Gastroesophageal sphincter (tissue), 3 donors: ENCODE measurements at regions not wholly inside any gene's neighbourhood (a gene's known extent, or its start where the extent isn't known, plus 50 kb on each side); places are given as distances from the start of the nearest gene placed in this dataset.

Experiments
- CTCF ChIP-seq, 4 experiments: fragments of 200-600 bp in 2 of 4; fragments of 450-650 bp in 2 of 4; sonication (generic) in 1 of 4; IDR thresholded peaks; one replicate each; pipeline ENCODE4 v1.5.1; 2017 to 2019; ENCODE audit warnings: antibody characterized with exemption in 4 of 4, mild to moderate bottlenecking in 2 of 4, moderate library complexity in 2 of 4
- POLR2A ChIP-seq, 2 donors: fragments of 450-650 bp; IDR thresholded peaks; one replicate each; pipeline ENCODE4 v1.6.1; 2017; ENCODE audit warnings: antibody characterized with exemption in 2 of 2, mild to moderate bottlenecking in 2 of 2, moderate library complexity in 1 of 2
- POLR2AphosphoS5 ChIP-seq: sonication (generic); formaldehyde crosslinking; IDR thresholded peaks from one replicate; pipeline ENCODE4 v1.6.1; 2017; ENCODE audit warnings: antibody characterized with exemption

DNA sequence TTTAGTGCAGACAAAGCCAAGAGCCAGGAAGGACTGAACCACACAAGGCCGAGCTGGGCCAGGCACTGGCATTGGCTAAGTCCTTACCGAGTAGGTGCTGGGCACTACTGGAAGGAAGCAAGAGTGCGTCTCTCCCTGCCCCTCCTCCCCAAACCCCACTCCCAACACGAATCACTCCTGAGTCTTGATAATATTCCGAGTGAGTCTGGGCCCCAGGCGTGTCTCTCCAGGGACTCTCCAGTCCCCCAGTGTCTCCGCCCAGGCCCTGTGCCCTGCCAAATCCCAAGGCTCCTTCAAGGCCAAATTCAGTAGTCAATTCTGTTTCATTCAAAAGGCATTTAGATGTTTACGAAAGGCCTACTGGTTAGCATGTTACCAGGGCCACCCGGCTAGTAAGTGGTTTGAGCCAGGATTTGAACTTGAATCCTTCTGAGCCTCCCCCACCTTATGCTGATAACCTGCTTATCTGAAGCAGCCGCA lies 82.8 kb downstream of the GLI2 start:
- no peak for TF ChIP-seq CTCF (IDR thresholded peaks at IDR 0.05)
- TF ChIP-seq POLR2A (IDR thresholded peaks at IDR 0.05): no peak
- TF ChIP-seq POLR2AphosphoS5: peak; percentile 59
